ENCODE measurements at regions not wholly inside any gene's neighbourhood (a gene's known extent, or its start where the extent isn't known, plus 50 kb on each side); places are given as distances from the start of the nearest gene placed in this dataset.

DNA sequence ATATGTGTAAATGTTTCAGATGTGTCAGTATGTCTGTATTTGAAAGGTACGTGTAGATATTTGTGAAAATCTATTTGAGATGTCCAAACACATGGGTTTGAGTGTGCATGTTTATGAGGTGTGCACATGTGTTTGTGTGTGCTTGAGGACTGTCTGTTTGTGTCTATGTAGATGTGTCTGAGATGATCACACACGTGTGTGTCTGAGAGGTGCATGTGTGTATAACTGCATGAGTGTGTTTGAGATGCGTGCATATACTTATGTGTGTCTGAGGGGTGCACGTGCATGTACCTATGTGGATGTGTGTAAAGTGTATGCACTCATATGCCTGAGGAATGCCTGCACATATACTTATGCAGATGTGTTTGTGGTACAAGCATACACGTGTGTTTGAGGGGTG lies 584.4 kb downstream of the BUD13 start:
- Mint-ChIP-seq H3K27me3 (peaks cover 22 to 35% of the 10 kb centered on the region in 2 donors), H3K9me3 (peaks cover 0 to 8% of the 10 kb centered on the region in 2 donors), H3K36me3 (ENCODE audit: insufficient read depth) (no peaks in the 10 kb centered on the region), H3K27ac (no peak overlapping the region), H3K4me1 (ENCODE audit: low read depth in 2 of 2) (no peaks in the 10 kb centered on the region), H3K4me3 (no peak overlapping the region)
- no peak for ATAC-seq (replicated peaks)
- DNase-seq: no peak

DNA sequence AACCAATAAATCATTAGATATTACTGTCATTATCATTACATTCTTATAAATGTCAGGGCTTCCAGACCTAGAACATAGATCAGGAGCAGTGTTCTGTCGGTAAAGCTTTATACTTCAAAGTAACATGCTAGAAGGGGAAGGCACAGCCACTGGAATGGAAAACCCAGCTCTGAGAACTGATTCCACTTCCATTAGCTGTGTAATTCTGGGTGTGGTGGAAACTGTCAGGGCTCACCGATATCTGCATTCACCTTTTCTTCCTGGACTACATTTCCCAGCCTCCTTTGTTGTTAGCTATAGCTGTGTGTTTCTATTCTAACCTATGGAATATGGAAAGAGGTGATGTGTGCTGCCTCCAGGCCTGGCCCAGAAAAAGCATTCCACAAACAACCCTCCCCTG lies 585.8 kb downstream of the BUD13 start:
- no peak overlapping the region for H3K4me3 Mint-ChIP-seq
- peaks cover 25 to 33% of the 10 kb centered on the region in 2 donors for H3K27me3 Mint-ChIP-seq
- DNase-seq: no peak
- no peak for ATAC-seq (replicated peaks)
- no peaks in the 10 kb centered on the region for H3K36me3 Mint-ChIP-seq (ENCODE audit: insufficient read depth)
- peaks cover 0 to 8% of the 10 kb centered on the region in 2 donors for H3K9me3 Mint-ChIP-seq
- no peak overlapping the region for H3K27ac Mint-ChIP-seq
- H3K4me1 Mint-ChIP-seq (ENCODE audit: low read depth in 2 of 2): no peaks in the 10 kb centered on the region

DNA sequence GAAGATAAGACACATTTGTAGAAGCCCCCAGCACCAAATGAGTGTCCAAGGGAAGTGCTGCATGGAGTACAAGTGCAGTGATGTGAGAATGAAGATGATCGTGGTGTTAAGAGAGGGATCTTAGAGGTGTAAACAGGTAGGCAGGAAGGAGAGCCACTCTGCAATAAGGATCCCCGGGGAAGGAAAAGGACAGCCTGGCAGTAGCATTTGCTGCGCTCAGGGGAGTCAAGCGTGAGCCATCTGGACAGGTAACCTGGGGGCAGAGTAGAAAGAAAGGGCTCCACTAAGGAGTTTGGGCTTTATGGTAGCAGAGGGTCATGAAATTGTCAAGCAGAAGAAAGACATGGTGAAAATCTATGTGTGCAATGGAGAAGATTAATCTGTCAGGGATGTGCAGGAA lies 587.2 kb downstream of the BUD13 start:
- Mint-ChIP-seq H3K4me1 (ENCODE audit: low read depth in 2 of 2) (no peaks in the 10 kb centered on the region), H3K27me3 (peaks cover 31 to 42% of the 10 kb centered on the region in 2 donors), H3K4me3 (no peak overlapping the region), H3K27ac (no peak overlapping the region), H3K9me3 (peaks cover 0 to 8% of the 10 kb centered on the region in 2 donors), H3K36me3 (ENCODE audit: insufficient read depth) (no peaks in the 10 kb centered on the region)
- ATAC-seq (replicated peaks): no peak
- no peak for DNase-seq

DNA sequence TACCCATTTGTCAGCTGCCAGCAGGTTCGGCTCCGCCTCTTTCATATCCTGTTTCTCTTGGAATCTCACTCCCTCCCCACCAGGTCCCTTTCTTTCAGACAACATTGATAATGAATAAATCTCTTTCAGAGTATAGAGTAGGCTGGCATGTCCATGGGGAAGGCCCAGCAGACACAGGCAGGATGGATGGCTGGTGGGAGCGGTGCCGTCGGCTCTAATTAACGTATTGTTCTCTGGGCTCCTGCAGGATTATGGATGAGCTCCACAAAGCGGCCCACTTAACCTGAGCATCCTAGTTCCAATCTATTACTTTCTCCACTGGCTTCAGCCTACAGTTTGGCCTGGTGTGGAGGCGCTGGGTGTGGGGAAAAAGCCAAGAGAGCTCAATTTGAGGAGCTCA lies 588.0 kb downstream of the BUD13 start:
- Mint-ChIP-seq H3K36me3 (ENCODE audit: insufficient read depth) (no peaks in the 10 kb centered on the region), H3K9me3 (peaks cover 0 to 8% of the 10 kb centered on the region in 2 donors), H3K4me3 (no peak overlapping the region), H3K4me1 (ENCODE audit: low read depth in 2 of 2) (no peaks in the 10 kb centered on the region), H3K27ac (no peak overlapping the region), H3K27me3 (peaks cover 32 to 43% of the 10 kb centered on the region in 2 donors)
- DNase-seq: no peak
- no peak for ATAC-seq (replicated peaks)

DNA sequence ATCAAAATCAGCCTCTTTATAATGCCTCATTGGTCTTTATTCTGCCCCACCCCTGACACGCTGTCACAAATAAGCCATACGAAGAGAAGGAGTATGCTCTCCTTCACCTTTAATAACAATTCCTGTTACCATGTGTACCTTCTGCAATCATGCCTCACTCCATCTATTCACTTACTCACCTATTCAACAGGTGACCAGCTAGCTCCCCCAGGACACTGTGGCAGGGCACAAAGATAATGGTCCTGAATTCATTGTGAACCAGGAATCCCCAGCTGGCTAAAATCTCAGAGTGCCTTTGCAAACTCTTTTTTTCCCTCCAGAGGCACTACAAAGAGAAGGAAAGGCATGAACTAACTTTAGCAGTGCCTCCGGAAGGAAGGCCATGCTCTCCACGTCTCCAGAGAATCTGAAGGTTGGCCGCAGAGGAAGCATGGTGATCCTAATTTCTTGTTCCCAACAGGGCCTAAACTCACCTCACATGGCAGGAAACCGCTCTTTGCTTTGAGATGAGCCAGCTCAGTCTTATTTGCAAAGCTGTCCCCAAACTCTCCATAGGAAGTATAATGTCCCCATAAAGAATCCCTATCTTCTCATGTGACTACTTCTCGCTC lies 590.3 kb downstream of the BUD13 start:
- ATAC-seq (replicated peaks) (no peak), DNase-seq (no peak)
- H3K27ac Mint-ChIP-seq: no peak overlapping the region
- H3K4me3 Mint-ChIP-seq: no peak overlapping the region
- H3K36me3 Mint-ChIP-seq (ENCODE audit: insufficient read depth): no peaks in the 10 kb centered on the region
- no peaks in the 10 kb centered on the region for H3K9me3 Mint-ChIP-seq
- peaks cover 23 to 45% of the 10 kb centered on the region in 2 donors for H3K27me3 Mint-ChIP-seq
- no peaks in the 10 kb centered on the region for H3K4me1 Mint-ChIP-seq (ENCODE audit: low read depth in 2 of 2)

DNA sequence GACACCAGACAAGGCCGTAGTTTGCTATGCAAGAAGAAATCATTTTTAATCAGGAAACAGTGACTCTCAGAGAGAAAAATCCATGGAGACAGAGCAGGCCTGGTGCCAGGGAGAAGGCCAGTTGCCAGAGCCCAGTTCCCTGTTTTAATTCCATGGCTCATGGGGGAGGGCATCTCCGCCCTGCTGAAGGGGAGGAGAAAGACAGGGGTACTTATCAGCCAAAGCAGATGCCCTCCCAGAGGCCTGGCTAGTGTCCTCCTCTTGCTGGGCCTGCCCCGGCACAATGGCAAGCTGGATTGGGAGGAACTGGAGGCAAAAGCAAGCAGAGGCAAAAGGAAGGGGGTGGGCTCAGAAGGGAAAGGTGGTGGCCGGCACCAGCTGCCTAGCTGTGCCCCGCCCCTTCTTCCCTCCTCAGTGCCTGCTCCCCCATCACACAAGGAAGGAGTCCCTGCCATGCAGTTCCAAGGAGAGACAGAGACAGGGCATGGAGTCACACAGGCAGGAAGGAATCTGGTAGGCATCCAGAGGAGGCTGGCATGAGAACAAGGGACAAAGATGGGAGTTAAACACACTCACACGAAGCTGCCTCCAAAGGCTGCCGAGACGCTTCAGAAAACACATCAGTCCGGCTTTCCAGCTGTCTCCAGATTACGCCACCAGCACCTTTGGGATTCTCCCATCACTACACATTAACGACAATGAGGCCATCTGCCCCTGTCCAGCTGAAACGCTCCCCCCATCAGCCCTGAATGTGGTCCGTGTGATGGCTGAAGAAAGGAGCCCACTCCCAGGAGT lies 591.8 kb downstream of the BUD13 start:
- DNase-seq: no peak
- no peaks in the 10 kb centered on the region for H3K36me3 Mint-ChIP-seq (ENCODE audit: insufficient read depth)
- no peaks in the 10 kb centered on the region for H3K4me1 Mint-ChIP-seq (ENCODE audit: low read depth in 2 of 2)
- no peak for ATAC-seq (replicated peaks)
- peaks cover 23 to 60% of the 10 kb centered on the region in 2 donors for H3K27me3 Mint-ChIP-seq
- no peak overlapping the region for H3K4me3 Mint-ChIP-seq
- H3K27ac Mint-ChIP-seq: no peak overlapping the region
- H3K9me3 Mint-ChIP-seq: no peaks in the 10 kb centered on the region

DNA sequence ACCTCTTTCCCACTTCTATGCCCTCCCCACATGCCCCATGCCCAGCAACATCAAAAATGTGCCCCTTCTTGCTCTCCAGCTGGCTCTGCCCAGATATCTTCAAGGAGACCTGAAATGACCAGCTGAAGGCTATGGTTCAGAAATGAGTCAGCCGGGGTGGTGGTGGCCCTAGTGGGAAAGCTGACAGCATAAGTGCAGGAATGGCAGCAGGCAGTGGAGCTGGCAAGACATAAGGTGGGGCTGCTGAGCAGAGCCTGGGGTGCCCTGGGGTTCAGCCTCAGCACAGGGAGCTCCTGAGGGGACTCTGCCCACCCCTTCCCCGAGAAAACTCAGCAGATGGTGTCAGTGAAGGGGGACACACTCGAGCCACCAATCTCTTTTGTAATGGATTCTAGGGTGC lies 593.4 kb downstream of the BUD13 start:
- DNase-seq (no peak), ATAC-seq (replicated peaks) (no peak)
- no peak overlapping the region for H3K27ac Mint-ChIP-seq
- H3K9me3 Mint-ChIP-seq: no peaks in the 10 kb centered on the region
- H3K4me3 Mint-ChIP-seq: no peak overlapping the region
- H3K27me3 Mint-ChIP-seq: peaks cover 23 to 76% of the 10 kb centered on the region in 2 donors
- no peaks in the 10 kb centered on the region for H3K36me3 Mint-ChIP-seq (ENCODE audit: insufficient read depth)
- H3K4me1 Mint-ChIP-seq (ENCODE audit: low read depth in 2 of 2): no peaks in the 10 kb centered on the region

DNA sequence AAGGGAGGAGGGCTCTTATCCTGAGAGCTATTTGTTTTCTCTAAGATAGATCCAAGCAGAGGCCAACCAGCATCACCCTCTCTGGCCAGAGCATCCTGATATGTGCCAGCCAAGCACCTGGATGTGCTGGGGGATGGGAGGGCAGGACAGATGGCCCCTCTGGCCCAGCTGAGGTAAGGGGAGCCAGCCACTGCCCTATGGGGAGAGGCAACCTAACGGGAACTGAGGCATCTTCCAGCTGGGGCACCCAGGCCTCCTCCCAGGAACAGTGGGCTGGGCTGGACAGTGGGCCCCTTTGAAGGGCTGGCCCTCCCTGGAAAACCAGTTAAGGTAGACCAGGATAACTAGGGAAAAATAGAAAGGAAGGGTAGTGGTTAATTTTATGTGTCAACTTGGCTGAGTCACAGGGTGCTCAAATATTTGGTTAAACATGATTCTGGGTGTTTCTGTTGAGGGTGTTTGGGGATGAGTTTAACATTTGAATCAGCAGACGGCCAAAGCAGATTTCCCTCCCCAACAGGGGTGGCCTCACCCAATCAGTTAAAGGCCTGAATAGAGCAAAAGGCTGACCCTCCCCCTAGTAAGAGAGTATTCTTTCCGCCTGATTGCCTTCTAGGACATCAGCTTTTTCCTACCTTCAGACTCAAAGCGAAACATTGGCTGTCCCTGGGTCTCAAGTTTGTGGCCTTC lies 595.1 kb downstream of the BUD13 start:
- no peak overlapping the region for H3K27ac Mint-ChIP-seq
- H3K4me1 Mint-ChIP-seq (ENCODE audit: low read depth in 2 of 2): peaks cover 0 to 4% of the 10 kb centered on the region in 2 donors
- H3K4me3 Mint-ChIP-seq: no peak overlapping the region
- H3K27me3 Mint-ChIP-seq: peaks cover 33 to 79% of the 10 kb centered on the region in 2 donors
- DNase-seq (no peak), ATAC-seq (replicated peaks) (no peak)
- no peaks in the 10 kb centered on the region for H3K9me3 Mint-ChIP-seq
- no peaks in the 10 kb centered on the region for H3K36me3 Mint-ChIP-seq (ENCODE audit: insufficient read depth)

DNA sequence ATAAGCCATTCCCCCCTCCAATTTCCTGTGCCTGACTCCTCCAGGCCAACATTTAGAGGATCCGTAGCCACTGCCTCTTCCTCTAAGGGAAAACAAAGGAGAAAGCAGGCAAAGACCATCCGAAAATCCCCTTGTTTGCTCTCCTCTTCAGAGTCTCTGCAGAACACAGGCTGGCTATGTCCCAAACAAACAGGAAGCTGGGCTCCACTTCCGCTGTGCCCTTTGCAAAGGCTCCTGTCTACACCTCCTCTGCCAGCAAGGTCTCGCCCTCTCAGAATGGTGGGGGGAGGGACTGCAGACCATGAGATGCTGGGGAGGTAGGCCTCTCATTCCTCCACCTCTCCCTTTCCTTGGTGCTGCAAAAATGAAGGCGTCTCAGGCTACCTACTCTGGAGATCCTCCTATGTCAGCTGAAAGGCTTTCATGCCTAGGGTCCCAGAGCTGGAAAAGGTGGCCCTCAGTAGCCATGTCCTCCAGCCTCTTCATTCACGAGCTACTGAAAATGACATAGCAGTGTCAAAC lies 596.2 kb downstream of the BUD13 start:
- no peaks in the 10 kb centered on the region for H3K36me3 Mint-ChIP-seq (ENCODE audit: insufficient read depth)
- no peak overlapping the region for H3K4me3 Mint-ChIP-seq
- peaks cover 0 to 4% of the 10 kb centered on the region in 2 donors for H3K4me1 Mint-ChIP-seq (ENCODE audit: low read depth in 2 of 2)
- no peak overlapping the region for H3K27ac Mint-ChIP-seq
- H3K27me3 Mint-ChIP-seq: peaks cover 37 to 90% of the 10 kb centered on the region in 2 donors
- DNase-seq (no peak), ATAC-seq (replicated peaks) (no peak)
- no peaks in the 10 kb centered on the region for H3K9me3 Mint-ChIP-seq

DNA sequence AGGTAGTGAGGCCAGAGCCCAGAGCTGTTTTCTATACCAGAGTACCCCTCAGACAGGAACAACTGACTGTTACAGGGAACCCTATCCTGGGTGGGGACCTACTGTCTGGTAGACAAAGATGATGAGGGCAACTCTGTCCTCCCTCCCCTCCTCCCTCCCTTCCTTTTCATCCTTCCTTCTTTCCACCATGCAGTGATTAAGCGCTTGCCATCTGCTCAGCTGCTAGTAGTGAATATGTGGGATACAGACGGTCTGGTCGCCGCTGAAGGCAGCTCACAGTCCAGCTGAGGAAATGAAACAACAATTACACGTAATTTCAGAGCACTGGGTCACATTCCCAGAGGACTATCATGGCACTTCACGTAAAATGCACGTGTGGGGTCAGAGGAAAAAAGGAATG lies 597.1 kb downstream of the BUD13 start:
- Mint-ChIP-seq H3K36me3 (ENCODE audit: insufficient read depth) (peaks cover 3% of the 10 kb centered on the region), H3K4me3 (no peak overlapping the region), H3K4me1 (ENCODE audit: low read depth in 2 of 2) (peaks cover 0 to 4% of the 10 kb centered on the region in 2 donors), H3K27me3 (peaks cover 33 to 82% of the 10 kb centered on the region in 2 donors), H3K9me3 (no peaks in the 10 kb centered on the region), H3K27ac (no peak overlapping the region)
- DNase-seq: no peak
- no peak for ATAC-seq (replicated peaks)

DNA sequence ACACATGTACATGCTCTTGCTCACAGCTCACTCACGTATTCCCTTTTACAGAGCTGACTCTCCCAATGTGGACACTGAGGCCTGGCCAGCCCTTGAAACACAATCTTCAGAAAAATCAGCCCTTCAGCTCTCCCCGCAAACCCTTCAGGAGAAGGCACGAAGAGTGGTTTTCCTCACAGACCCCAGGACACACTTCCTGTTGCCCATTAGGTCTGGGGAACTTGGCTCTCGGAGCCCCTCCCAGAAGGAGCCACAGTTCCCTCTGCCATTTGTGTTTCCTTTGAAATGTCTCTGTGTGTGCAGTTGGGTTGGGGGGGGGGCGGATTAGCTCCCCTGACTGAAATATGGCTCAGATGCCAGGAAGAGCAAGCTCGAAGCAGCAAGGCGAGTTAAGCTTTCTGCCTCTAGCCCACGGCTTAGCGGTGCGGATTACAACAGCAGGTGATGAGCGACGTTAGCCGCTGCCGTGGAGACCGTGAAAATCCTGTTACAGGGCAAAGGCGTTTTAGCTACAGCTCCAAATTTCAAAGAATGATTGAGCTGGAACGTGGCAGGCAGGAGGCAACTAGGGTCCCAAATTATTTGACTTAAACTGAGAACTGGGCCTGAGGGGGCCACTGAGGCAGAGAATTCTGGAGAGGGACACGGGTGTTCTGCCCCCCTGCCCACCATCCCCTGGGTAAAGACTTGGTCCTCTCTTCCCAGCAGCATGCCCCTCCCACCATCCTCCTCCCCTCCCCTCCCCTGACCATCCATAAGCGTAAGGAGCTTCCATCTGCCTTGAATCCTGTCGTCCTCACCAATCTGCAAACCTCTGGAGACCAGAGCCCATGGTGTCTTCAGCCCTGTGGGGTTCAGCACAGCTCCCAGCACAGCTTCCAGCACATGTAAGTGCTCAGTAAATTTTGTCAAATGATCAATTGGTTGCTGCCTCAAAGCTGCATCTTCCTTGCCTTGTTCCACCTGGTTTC lies 598.6 kb downstream of the BUD13 start:
- Mint-ChIP-seq H3K27me3 (peaks cover 25 to 83% of the 10 kb centered on the region in 2 donors), H3K9me3 (no peaks in the 10 kb centered on the region), H3K36me3 (ENCODE audit: insufficient read depth) (peaks cover 3% of the 10 kb centered on the region), H3K27ac (no peak overlapping the region), H3K4me1 (ENCODE audit: low read depth in 2 of 2) (peaks cover 0 to 4% of the 10 kb centered on the region in 2 donors), H3K4me3 (no peak overlapping the region)
- ATAC-seq (replicated peaks): no peak
- no peak for DNase-seq

DNA sequence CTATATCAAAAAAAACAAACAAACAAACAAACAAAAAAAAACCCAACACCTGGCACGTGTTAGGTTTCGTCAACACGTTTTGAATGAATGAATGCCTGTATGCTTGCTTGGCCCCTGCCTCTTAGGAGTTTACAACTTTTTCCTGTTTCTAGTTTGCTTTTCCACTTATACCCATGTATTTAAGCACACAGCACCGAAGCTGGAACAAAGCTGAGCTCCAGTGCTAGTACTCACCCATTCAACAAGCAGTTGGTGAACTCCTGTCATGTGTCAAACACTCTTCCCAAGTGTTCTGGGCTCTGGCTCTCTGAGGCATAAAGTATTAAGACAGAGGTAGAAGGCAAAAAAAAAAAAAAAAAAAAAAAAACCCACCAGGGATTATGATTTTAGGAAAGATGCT lies 599.3 kb downstream of the BUD13 start:
- Mint-ChIP-seq H3K4me3 (no peak overlapping the region), H3K27ac (no peak overlapping the region), H3K4me1 (ENCODE audit: low read depth in 2 of 2) (peaks cover 0 to 4% of the 10 kb centered on the region in 2 donors), H3K27me3 (peaks cover 31 to 84% of the 10 kb centered on the region in 2 donors), H3K36me3 (ENCODE audit: insufficient read depth) (peaks cover 3% of the 10 kb centered on the region), H3K9me3 (no peaks in the 10 kb centered on the region)
- DNase-seq (no peak), ATAC-seq (replicated peaks) (no peak)

DNA sequence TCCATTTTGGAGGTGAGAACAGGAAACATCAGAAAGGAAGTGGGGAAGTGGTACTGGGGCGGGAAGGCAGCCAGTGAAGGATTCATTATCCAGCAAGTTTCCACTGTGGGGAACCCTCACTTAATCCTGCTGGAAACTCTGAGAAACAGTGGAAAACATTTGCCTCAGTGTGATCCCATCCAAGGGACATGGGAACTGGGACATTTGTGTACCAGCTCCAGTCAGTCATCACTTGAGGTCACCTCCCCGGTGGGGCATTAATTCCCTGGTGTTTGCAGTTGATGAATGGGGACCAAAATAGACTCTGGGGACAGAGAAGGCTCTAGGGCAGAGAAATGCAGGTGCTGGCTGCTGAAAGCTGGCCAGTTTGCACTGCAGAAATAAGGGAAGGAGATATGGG lies 599.9 kb downstream of the BUD13 start:
- ATAC-seq (replicated peaks) (no peak), DNase-seq (no peak)
- Mint-ChIP-seq H3K27me3 (peaks cover 38 to 87% of the 10 kb centered on the region in 2 donors), H3K4me3 (no peak overlapping the region), H3K4me1 (ENCODE audit: low read depth in 2 of 2) (peaks cover 0 to 4% of the 10 kb centered on the region in 2 donors), H3K27ac (no peak overlapping the region), H3K36me3 (ENCODE audit: insufficient read depth) (peaks cover 3% of the 10 kb centered on the region), H3K9me3 (no peaks in the 10 kb centered on the region)

Data from effector memory CD8-positive, alpha-beta T cell (primary cell).